Keratinocyte (primary cell): ENCODE measurements at regions not wholly inside any gene's neighbourhood (a gene's known extent, or its start where the extent isn't known, plus 50 kb on each side); places are given as distances from the start of the nearest gene placed in this dataset.
"Not testable (repeated sequence)": the region's sequence is repeated elsewhere in the genome, so short reads cannot be mapped to it uniquely, and the experiment has no call there.

Experiments used
- DNase-seq: peaks from one replicate; pipeline ENCODE4 v3.0.0-alpha.2; 2011; ENCODE audit warnings: low read depth, missing footprints, low spot score
- FAIRE-seq: peaks from 2 replicates; lab custom pipeline; 2011; peaks lifted over from hg19 to GRCh38; lab: Jason Lieb, UNC
- H2AFZ ChIP-seq: 2 replicates; pipeline ENCODE4 v1.6.0; 2012; ENCODE audit warnings: low read length, control low read depth, inconsistent platforms; ENCODE audit not compliant: control insufficient read depth
- H3K27ac ChIP-seq: 2 replicates; pipeline ENCODE4 v1.5.1; 2011; ENCODE audit warnings: low read length; ENCODE audit not compliant: control insufficient read depth, insufficient read depth
- H3K27me3 ChIP-seq: 3 replicates; pipeline ENCODE4 v1.6.0; 2011; ENCODE audit warnings: low read length; ENCODE audit not compliant: control insufficient read depth, insufficient read depth; ENCODE audit errors: extremely low read depth
- H3K36me3 ChIP-seq, 2 experiments: 2 replicates in 1 of 2; 3 replicates in 1 of 2; pipeline ENCODE4 v1.5.1; 2011; ENCODE audit warnings: low read length in 2 of 2, mild to moderate bottlenecking in 1 of 2; ENCODE audit not compliant: control insufficient read depth in 2 of 2, insufficient read depth in 2 of 2; ENCODE audit errors: extremely low read depth in 1 of 2
- H3K4me1 ChIP-seq: 3 replicates; pipeline ENCODE4 v1.5.1; 2011; ENCODE audit warnings: low read length; ENCODE audit not compliant: control insufficient read depth, insufficient read depth; ENCODE audit errors: extremely low read depth
- H3K4me2 ChIP-seq: 3 replicates; pipeline ENCODE4 v1.6.0; 2011; ENCODE audit warnings: low read depth, low read length; ENCODE audit not compliant: control insufficient read depth, insufficient read depth; ENCODE audit errors: extremely low read depth
- H3K4me3 ChIP-seq, 3 experiments: fragments of 200-600 bp in 1 of 3; sonication (generic) in 1 of 3; 2 replicates in 2 of 3; 3 replicates in 1 of 3; pipeline ENCODE4 v1.5.1; 2011 to 2016; ENCODE audit warnings: low read length in 3 of 3, mild to moderate bottlenecking in 3 of 3, control low read depth in 2 of 3, inconsistent platforms in 1 of 3, low read depth in 1 of 3, mixed read lengths in 1 of 3, mixed run types in 1 of 3, moderate library complexity in 1 of 3; ENCODE audit not compliant: control insufficient read depth in 2 of 3, insufficient read depth in 2 of 3; ENCODE audit errors: extremely low read depth in 1 of 3
- H3K79me2 ChIP-seq: 2 replicates; pipeline ENCODE4 v1.6.0; 2012; ENCODE audit warnings: low read length; ENCODE audit not compliant: control insufficient read depth, insufficient read depth
- H3K9ac ChIP-seq: 3 replicates; pipeline ENCODE4 v1.6.0; 2011; ENCODE audit warnings: low read length; ENCODE audit not compliant: control insufficient read depth, insufficient read depth; ENCODE audit errors: extremely low read depth
- H3K9me1 ChIP-seq: 3 replicates; pipeline ENCODE4 v1.6.0; 2011; ENCODE audit warnings: low read length; ENCODE audit not compliant: control insufficient read depth, insufficient read depth; ENCODE audit errors: extremely low read depth
- H3K9me3 ChIP-seq: 2 replicates; pipeline ENCODE4 v1.5.1; 2012; ENCODE audit warnings: low read depth, low read length; ENCODE audit not compliant: control insufficient read depth
- H4K20me1 ChIP-seq: 3 replicates; pipeline ENCODE4 v1.6.0; 2011; ENCODE audit warnings: low read length; ENCODE audit not compliant: control insufficient read depth, insufficient read depth; ENCODE audit errors: extremely low read depth
- CTCF ChIP-seq, 3 experiments: IDR thresholded peaks in 1 of 3; conservative IDR thresholded peaks in 1 of 3; optimal IDR thresholded peaks in 1 of 3; 2 replicates in 2 of 3; 3 replicates in 1 of 3; pipeline versions ENCODE3 to v1.5.1; 2011; ENCODE audit warnings: low read length in 3 of 3, mild to moderate bottlenecking in 3 of 3, moderate library complexity in 2 of 3, control low read depth in 1 of 3, inconsistent platforms in 1 of 3; ENCODE audit not compliant: insufficient read depth in 2 of 3; ENCODE audit errors: extremely low read depth in 1 of 3
- EZH2 ChIP-seq: IDR thresholded peaks from one replicate; pipeline ENCODE4 v1.6.1; 2012; ENCODE audit warnings: inconsistent platforms, mild to moderate bottlenecking, low read length, moderate library complexity
- dilution Hi-C: fragments of 300-500 bp; cut with MboI; formaldehyde crosslinking; loops from one replicate; pipeline ENCODE4 v1.7.0; 2020; ENCODE audit warnings: low sequenced_read_pairs; ENCODE audit not compliant: extremely low pct_ligation_motif_present

GRCh38 chr4:137890812-137891211 is 351.3 kb downstream of the SLC7A11 start:
- TF ChIP-seq CTCF (optimal IDR thresholded peaks at IDR 0.05 in 1 of 3, IDR thresholded peaks at IDR 0.05 in 1 of 3, conservative IDR thresholded peaks at IDR 0.05 in 1 of 3; ENCODE audit: extremely low read depth in 1 of 3, insufficient read depth in 2 of 3, low read length in 3 of 3) (no peak), EZH2 (no peak)
- FAIRE-seq, result no peak
- Histone ChIP-seq H3K9me3 (no peaks in the 10 kb centered on the region), H4K20me1 (no peaks in the 10 kb centered on the region), H3K27me3 (no peaks in the 10 kb centered on the region), H3K36me3 (no peaks in the 10 kb centered on the region), H3K27ac (no peak overlapping the region), H3K9me1 (no peaks in the 10 kb centered on the region), H3K9ac (no peak overlapping the region), H3K79me2 (no peaks in the 10 kb centered on the region), H3K4me3 (no peak overlapping the region), H3K4me1 (peaks cover 7% of the 10 kb centered on the region), H2AFZ (no peak overlapping the region), H3K4me2 (no peak overlapping the region)
- DNase-seq, result no peak
- dilution Hi-C loops, result no loop called here

- Histone ChIP-seq H3K27ac (no peak overlapping the region), H3K27me3 (no peaks in the 10 kb centered on the region), H3K4me1 (no peaks in the 10 kb centered on the region), H3K36me3 (no peaks in the 10 kb centered on the region), H4K20me1 (no peaks in the 10 kb centered on the region), H3K79me2 (no peaks in the 10 kb centered on the region), H3K4me3 (no peak overlapping the region), H3K4me2 (no peak overlapping the region), H3K9ac (no peak overlapping the region), H3K9me1 (no peaks in the 10 kb centered on the region), H2AFZ (peak overlapping the region; percentile 45), H3K9me3 (no peaks in the 10 kb centered on the region)
- TF ChIP-seq EZH2, result no peak
- no peak for TF ChIP-seq CTCF (optimal IDR thresholded peaks at IDR 0.05 in 1 of 3, IDR thresholded peaks at IDR 0.05 in 1 of 3, conservative IDR thresholded peaks at IDR 0.05 in 1 of 3; ENCODE audit: extremely low read depth in 1 of 3, insufficient read depth in 2 of 3, low read length in 3 of 3)
- DNase-seq, result no peak
- dilution Hi-C loops, result no loop called here
- no peak for FAIRE-seq
Observed at GRCh38 chr4:137881641-137882040, 349.3 kb upstream of the PCDH18 start.

- H2AFZ ChIP-seq, H3K4me2 ChIP-seq, FAIRE-seq, H3K27me3 ChIP-seq, H3K36me3 ChIP-seq, DNase-seq, H3K9me1 ChIP-seq, H4K20me1 ChIP-seq, H3K4me1 ChIP-seq, H3K9me3 ChIP-seq, dilution Hi-C loops, H3K79me2 ChIP-seq, H3K27ac ChIP-seq, H3K9ac ChIP-seq, H3K4me3 ChIP-seq: not testable (repeated sequence)
Observed at GRCh38 chr4:137868067-137868466, 335.8 kb upstream of the PCDH18 start.
